A673 (cell line): ENCODE measurements at regions not wholly inside any gene's neighbourhood (a gene's known extent, or its start where the extent isn't known, plus 50 kb on each side); places are given as distances from the start of the nearest gene placed in this dataset.

Experiments
- CTCF ChIP-seq: fragments of 300-800, 200-600 bp; sonication (generic); conservative IDR thresholded peaks from 2 replicates; pipeline ENCODE4 v1.5.1; 2017; ENCODE audit warnings: low read depth, mild to moderate bottlenecking, antibody characterized with exemption, low read length, moderate library complexity, mixed read lengths
- EZH2 ChIP-seq: fragments of 200-600 bp; sonication (generic); IDR thresholded peaks from 2 replicates; pipeline ENCODE4 v1.6.1; 2017; ENCODE audit warnings: borderline replicate concordance, low read depth, mild to moderate bottlenecking, mixed read lengths, antibody characterized with exemption, low read length; ENCODE audit not compliant: poor library complexity, severe bottlenecking

DNA sequence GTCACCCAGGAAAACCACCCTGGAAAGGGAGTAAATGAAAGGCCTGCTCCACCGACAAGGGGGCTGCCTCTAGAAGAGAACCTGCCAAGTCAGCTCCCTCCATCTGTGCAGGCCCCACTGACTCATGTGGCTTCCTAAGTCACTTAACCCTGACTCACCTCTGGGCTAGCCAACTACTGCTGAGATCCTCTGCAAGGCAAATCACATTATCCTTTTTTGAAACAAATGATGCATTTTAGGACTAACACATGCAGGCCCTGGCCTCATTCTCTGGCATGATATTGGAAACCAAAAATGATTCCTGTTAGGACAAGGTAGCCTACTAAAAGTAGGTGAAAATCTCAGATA is 474.6 kb downstream of the EPHA4 start:
- no peak for TF ChIP-seq EZH2
- TF ChIP-seq CTCF, result no peak
